ENCODE measurements at regions not wholly inside any gene's neighbourhood (a gene's known extent, or its start where the extent isn't known, plus 50 kb on each side); places are given as distances from the start of the nearest gene placed in this dataset.

DNA sequence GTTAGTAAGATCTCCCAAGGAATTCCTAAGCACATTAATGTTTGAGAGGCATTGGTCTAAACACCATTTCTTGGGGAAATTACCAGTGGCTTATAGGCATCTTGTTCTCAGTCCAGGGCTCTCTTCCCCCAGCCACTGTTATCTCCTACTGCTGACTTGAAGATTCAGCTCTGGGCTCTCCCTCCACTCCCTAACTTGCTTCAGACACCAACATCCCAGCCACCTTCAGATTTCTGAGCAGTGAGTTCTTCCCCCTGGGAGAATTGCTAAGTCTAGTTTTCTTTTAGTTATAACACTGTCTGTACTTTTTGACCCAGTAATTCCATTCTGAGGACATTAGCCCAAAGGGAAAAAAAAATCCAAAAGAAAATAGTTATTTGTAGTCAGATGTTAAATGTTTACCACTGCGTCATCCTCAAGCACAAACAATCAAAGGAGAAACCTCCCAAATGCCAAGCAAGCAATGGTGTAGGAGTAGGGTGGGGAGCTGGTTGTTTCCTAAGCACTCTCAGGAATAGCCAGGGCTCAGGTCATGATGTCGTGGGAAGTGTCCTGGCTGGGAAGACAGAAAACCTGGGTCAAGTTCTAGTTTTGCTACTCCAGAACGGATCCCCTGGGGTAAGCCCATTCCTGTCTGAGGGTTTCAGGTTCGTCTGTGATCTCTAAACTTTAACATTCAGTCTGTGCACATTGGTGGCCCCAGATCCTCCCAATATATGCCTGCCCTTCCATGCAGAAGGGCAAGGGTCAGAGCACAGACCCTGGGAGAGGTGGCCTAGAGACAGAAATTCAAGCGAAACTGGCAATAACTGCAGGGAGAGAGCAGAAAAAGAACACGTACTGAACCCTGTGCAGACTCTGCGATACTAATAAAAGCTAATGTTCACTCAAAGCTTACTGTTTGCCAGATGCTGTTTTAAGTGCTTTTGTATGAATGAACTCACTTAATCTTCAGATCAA is 191.1 kb upstream of the FGGY start:
- DNase-seq, result no peak
- Histone ChIP-seq H3K9me3 (ENCODE audit: severe bottlenecking) (no peaks in the 10 kb centered on the region), H3K36me3 (no peaks in the 10 kb centered on the region), H3K27ac (no peak overlapping the region), H3K4me3 (ENCODE audit: low read depth, low read length) (no peak overlapping the region), H3K27me3 (ENCODE audit: insufficient read depth, low read depth, severe bottlenecking) (no peaks in the 10 kb centered on the region)
- TF ChIP-seq, protein P1, sequence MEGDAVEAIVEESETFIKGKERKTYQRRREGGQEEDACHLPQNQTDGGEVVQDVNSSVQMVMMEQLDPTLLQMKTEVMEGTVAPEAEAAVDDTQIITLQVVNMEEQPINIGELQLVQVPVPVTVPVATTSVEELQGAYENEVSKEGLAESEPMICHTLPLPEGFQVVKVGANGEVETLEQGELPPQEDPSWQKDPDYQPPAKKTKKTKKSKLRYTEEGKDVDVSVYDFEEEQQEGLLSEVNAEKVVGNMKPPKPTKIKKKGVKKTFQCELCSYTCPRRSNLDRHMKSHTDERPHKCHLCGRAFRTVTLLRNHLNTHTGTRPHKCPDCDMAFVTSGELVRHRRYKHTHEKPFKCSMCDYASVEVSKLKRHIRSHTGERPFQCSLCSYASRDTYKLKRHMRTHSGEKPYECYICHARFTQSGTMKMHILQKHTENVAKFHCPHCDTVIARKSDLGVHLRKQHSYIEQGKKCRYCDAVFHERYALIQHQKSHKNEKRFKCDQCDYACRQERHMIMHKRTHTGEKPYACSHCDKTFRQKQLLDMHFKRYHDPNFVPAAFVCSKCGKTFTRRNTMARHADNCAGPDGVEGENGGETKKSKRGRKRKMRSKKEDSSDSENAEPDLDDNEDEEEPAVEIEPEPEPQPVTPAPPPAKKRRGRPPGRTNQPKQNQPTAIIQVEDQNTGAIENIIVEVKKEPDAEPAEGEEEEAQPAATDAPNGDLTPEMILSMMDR (IDR thresholded peaks at IDR 0.05; ENCODE audit: low read depth, low read length), result no peak

DNA sequence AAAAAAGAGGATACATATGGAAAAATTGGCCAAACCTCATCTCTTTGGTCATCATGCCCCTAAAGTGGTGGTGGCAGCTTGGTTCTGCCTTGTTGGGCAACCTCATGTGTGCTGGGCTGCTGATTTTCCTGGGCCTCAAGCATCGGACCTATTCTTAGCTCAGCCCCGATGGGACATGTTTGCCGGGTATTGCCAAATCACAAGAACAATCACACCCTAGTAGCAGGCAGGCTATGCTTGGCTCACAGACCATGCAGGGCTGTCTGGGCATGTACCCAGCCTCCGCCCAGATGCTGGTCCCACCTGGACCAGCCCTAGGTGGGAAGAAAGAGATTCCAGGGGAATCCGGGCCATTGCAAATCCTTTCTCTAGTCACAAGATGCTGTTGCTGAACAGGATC is 189.4 kb upstream of the FGGY start:
- H3K36me3 ChIP-seq, result no peaks in the 10 kb centered on the region
- TF ChIP-seq, protein P1 (IDR thresholded peaks at IDR 0.05; ENCODE audit: low read depth, low read length), result no peak
- H3K27me3 ChIP-seq (ENCODE audit: insufficient read depth, low read depth, severe bottlenecking), result no peaks in the 10 kb centered on the region
- H3K4me3 ChIP-seq (ENCODE audit: low read depth, low read length), result no peak overlapping the region
- DNase-seq, result no peak
- H3K27ac ChIP-seq, result no peak overlapping the region
- H3K9me3 ChIP-seq (ENCODE audit: severe bottlenecking), result no peaks in the 10 kb centered on the region

DNA sequence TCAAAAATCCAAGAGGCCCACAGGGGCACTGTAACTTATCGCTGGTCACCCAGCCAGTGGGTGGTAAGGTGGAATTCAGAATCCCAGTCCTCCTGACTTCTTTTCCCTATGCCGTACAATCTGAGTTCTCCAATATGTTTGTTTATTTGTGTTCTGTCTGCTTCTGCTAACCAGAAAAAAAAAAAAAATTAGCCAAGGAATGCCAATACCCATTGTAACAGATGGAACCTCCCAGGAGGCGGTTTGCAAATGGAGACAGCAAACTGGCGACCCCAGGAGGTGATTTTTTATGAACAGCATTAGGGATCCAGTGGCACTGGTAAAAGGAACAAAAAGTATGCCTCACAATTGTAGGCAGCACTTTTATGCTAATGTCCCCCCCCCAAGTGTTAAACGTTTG is 189.0 kb upstream of the FGGY start:
- Histone ChIP-seq H3K9me3 (ENCODE audit: severe bottlenecking) (no peaks in the 10 kb centered on the region), H3K4me3 (ENCODE audit: low read depth, low read length) (no peak overlapping the region), H3K36me3 (no peaks in the 10 kb centered on the region), H3K27ac (no peak overlapping the region), H3K27me3 (ENCODE audit: insufficient read depth, low read depth, severe bottlenecking) (no peaks in the 10 kb centered on the region)
- TF ChIP-seq, protein P1 (IDR thresholded peaks at IDR 0.05; ENCODE audit: low read depth, low read length), result no peak
- DNase-seq, result no peak

DNA sequence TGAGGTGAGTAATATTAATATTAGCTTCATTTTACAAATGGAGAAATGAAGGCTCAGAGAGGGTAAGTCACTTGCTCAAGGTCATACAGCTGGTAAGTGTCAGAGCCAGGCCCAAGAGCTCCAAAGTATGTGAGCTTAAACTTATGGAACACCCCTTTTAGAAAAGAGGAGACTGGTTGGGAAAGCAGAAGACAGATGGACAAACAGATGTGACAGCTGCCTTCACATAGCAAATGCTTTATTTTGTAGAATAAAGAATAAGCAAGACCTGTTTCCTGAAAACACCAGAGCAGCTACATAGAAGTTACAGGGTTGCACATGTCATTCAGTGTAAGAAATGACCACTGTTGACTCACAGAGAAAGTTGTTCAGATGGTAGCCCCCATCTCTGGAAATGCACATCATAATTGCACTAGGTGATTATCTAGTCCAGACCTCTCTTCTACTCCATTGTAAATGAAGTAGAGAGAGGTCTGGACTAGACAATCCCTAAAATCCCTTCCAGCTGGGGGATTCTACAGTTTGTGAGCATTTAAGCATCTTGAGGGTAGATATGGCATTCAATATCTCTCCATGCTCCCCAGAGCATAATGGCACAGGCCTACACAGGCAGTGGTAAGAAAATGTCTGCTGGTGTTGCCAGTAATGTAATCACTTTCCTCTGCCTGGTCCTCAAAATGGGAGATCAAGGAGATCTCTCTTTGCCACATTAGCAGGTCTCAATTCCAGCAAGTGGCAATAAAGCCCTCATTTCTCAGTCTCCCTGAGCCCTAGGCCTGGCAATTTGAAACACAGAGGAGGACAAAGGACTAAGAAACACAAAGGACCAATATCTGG is 188.2 kb upstream of the FGGY start:
- H3K36me3 ChIP-seq, result no peaks in the 10 kb centered on the region
- TF ChIP-seq, protein P1 (IDR thresholded peaks at IDR 0.05; ENCODE audit: low read depth, low read length), result no peak
- no peak overlapping the region for H3K4me3 ChIP-seq (ENCODE audit: low read depth, low read length)
- no peak overlapping the region for H3K27ac ChIP-seq
- no peaks in the 10 kb centered on the region for H3K27me3 ChIP-seq (ENCODE audit: insufficient read depth, low read depth, severe bottlenecking)
- no peaks in the 10 kb centered on the region for H3K9me3 ChIP-seq (ENCODE audit: severe bottlenecking)
- DNase-seq, result no peak

DNA sequence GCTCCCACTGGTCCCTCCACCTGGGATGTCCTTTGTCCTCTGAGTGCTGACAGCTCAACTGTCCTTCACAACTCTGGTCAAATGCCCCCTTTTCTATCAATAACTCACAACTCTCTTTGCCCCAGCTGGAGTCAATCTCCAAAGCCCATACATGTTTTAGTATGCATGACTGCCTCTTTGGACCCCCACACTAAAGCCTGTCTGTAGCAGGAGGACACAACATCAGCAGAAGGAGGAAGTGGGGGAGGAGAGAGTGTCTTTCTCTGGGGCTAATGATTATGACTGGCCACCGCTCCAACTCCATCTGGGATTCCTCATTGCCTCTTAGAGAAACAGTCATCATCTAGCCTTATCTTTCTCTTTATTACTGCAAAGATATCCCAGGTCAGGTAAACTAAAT is 186.6 kb upstream of the FGGY start:
- Histone ChIP-seq H3K27ac (no peak overlapping the region), H3K9me3 (ENCODE audit: severe bottlenecking) (no peaks in the 10 kb centered on the region), H3K36me3 (no peaks in the 10 kb centered on the region), H3K27me3 (ENCODE audit: insufficient read depth, low read depth, severe bottlenecking) (no peaks in the 10 kb centered on the region), H3K4me3 (ENCODE audit: low read depth, low read length) (no peak overlapping the region)
- TF ChIP-seq, protein P1 (IDR thresholded peaks at IDR 0.05; ENCODE audit: low read depth, low read length), result no peak
- DNase-seq, result no peak
